ENCODE measurements at regions not wholly inside any gene's neighbourhood (a gene's known extent, or its start where the extent isn't known, plus 50 kb on each side); places are given as distances from the start of the nearest gene placed in this dataset.

DNA sequence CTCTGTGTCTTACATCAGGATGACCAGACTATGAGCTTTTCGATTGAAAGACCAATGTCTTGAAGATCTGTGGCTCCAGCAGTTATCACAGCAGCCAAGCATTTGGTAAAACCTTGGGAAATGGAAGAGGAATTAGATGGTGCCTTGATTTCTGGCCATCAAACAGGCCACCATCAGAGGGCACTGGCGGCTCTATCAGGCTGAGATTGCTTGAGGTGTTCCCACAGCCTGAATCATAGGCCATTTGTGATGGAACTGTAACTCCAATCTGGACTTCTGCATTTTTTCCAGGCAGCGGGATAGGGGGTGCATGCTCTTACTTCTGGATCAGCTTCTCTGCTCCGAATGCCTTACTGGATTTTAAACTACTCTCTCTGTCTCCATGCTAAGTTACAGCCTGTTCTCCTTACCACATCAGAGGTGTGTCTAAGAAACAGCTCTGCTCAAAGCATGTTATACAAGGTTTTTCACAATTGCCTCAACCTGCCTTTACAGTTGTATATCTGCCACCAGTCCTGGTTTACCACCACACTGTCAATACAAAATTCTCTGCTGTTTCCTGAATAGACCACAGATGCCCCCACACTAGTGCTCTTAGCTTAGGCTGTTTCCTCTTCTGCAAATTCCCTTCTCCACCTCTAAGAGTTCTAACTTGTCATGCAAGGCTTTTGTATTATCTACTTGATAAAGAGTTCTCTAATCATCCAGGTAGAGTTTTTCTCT is 180.9 kb downstream of the PTGER3 start:
- TF ChIP-seq, protein P1, sequence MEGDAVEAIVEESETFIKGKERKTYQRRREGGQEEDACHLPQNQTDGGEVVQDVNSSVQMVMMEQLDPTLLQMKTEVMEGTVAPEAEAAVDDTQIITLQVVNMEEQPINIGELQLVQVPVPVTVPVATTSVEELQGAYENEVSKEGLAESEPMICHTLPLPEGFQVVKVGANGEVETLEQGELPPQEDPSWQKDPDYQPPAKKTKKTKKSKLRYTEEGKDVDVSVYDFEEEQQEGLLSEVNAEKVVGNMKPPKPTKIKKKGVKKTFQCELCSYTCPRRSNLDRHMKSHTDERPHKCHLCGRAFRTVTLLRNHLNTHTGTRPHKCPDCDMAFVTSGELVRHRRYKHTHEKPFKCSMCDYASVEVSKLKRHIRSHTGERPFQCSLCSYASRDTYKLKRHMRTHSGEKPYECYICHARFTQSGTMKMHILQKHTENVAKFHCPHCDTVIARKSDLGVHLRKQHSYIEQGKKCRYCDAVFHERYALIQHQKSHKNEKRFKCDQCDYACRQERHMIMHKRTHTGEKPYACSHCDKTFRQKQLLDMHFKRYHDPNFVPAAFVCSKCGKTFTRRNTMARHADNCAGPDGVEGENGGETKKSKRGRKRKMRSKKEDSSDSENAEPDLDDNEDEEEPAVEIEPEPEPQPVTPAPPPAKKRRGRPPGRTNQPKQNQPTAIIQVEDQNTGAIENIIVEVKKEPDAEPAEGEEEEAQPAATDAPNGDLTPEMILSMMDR (IDR thresholded peaks at IDR 0.05), result no peak
- TF ChIP-seq POLR2AphosphoS5 (IDR thresholded peaks at IDR 0.05), result no peak

Measured in sigmoid colon (tissue), 4 donors.